ENCODE measurements at regions not wholly inside any gene's neighbourhood (a gene's known extent, or its start where the extent isn't known, plus 50 kb on each side); places are given as distances from the start of the nearest gene placed in this dataset.

DNA sequence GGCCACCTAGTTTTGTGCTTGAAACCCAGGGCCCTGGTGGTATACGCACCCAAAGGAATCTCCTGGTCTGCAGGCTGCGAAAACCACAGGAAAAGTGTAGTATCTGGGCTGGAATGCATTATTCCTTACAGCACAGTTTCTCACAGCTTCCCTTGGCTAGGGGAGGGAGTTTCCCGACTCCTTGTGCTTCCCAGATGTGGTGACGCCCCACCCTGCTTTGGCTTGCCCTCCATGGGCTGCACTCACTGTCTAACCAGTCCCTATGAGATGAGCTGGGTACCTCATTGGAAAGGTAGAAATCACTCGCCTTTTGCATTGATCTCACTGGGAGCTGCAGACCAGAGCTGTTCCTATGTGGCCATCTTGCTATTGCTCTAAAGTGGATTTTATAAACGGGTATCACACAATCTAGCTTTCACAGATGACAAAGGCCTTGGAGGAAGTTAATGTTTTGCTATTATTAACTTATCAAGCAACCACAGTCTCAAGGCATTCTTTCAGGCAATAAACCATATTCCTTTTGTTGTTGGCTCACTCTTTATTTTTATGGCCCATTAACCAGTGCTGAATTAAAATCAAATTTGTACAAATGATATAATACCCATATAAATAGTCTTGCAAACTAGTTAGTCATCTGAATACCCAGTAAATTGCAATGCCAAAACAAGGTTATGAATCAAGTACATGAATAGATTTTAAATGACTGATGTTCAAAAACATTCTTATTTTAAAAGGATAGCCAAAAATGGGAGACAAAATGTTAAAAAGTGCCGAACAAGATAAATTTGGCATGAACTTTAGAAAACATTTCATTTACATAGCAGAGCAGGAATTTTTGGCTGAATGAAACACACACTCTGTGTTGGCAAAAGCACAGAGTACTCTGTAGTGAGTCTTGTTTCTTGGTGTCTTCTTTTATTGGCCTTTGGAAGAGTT is 475.4 kb upstream of the ARGLU1 start:
- intact Hi-C loops (cut with micrococcal nuclease), result no loop called here
- 78% methylated on average over 7 of the region's 7 CpGs for WGBS (ENCODE audit: insufficient coverage)
- Mint-ChIP-seq H3K27ac (no peak overlapping the region), H3K4me1 (no peaks in the 10 kb centered on the region), H3K27me3 (ENCODE audit: low read depth in 2 of 2) (no peaks in the 10 kb centered on the region), H3K36me3 (no peaks in the 10 kb centered on the region), H3K9me3 (peaks cover 8 to 13% of the 10 kb centered on the region in 2 donors), H3K4me3 (no peak overlapping the region)
- H3K36me3 ChIP-seq (ENCODE audit: control insufficient read depth, insufficient read depth, low read length), result no peaks in the 10 kb centered on the region
- H3K27me3 ChIP-seq (ENCODE audit: control insufficient read depth, insufficient read depth, low read length), result no peaks in the 10 kb centered on the region
- H3K4me3 ChIP-seq (ENCODE audit: low read length), result no peak overlapping the region
- H3K9me3 ChIP-seq (ENCODE audit: control insufficient read depth, insufficient read depth, low read length), result peaks cover 9% of the 10 kb centered on the region
- TF ChIP-seq, protein P1, sequence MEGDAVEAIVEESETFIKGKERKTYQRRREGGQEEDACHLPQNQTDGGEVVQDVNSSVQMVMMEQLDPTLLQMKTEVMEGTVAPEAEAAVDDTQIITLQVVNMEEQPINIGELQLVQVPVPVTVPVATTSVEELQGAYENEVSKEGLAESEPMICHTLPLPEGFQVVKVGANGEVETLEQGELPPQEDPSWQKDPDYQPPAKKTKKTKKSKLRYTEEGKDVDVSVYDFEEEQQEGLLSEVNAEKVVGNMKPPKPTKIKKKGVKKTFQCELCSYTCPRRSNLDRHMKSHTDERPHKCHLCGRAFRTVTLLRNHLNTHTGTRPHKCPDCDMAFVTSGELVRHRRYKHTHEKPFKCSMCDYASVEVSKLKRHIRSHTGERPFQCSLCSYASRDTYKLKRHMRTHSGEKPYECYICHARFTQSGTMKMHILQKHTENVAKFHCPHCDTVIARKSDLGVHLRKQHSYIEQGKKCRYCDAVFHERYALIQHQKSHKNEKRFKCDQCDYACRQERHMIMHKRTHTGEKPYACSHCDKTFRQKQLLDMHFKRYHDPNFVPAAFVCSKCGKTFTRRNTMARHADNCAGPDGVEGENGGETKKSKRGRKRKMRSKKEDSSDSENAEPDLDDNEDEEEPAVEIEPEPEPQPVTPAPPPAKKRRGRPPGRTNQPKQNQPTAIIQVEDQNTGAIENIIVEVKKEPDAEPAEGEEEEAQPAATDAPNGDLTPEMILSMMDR (IDR thresholded peaks at IDR 0.05), result no peak
- H3K27ac ChIP-seq (ENCODE audit: low read length), result no peak overlapping the region
- ATAC-seq (no peak), DNase-seq (no peak)
- H3K4me1 ChIP-seq (ENCODE audit: control insufficient read depth, insufficient read depth, low read length), result no peaks in the 10 kb centered on the region

DNA sequence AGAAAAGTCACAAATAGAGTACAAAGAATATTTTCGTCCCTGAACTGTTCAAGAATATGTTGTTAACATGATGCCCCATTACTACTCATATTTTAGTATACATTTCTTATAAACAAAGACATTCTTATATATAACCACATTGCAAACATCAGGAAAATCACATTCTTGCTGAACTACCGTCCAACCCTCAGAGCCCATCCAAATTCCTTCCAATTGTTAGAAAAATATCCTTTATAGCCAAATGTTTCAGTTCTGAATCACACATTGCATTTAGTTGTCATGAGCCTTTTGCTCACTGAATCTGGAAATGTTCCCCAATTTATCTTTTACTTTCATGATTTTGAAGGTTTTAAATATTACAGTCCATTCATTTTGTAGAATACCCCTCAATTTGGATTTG is 467.8 kb upstream of the ARGLU1 start:
- ATAC-seq, result no peak
- Mint-ChIP-seq H3K9me3 (peaks cover 4 to 14% of the 10 kb centered on the region in 2 donors), H3K36me3 (no peaks in the 10 kb centered on the region), H3K4me1 (no peaks in the 10 kb centered on the region), H3K27me3 (ENCODE audit: low read depth in 2 of 2) (no peaks in the 10 kb centered on the region), H3K27ac (no peak overlapping the region), H3K4me3 (no peak overlapping the region)
- Histone ChIP-seq H3K36me3 (ENCODE audit: control insufficient read depth, insufficient read depth, low read length) (no peaks in the 10 kb centered on the region), H3K4me1 (ENCODE audit: control insufficient read depth, insufficient read depth, low read length) (no peaks in the 10 kb centered on the region), H3K27me3 (ENCODE audit: control insufficient read depth, insufficient read depth, low read length) (no peaks in the 10 kb centered on the region), H3K27ac (ENCODE audit: low read length) (no peak overlapping the region), H3K4me3 (ENCODE audit: low read length) (no peak overlapping the region), H3K9me3 (ENCODE audit: control insufficient read depth, insufficient read depth, low read length) (peaks cover 3% of the 10 kb centered on the region)
- DNase-seq, result no peak
- TF ChIP-seq, protein P1 (IDR thresholded peaks at IDR 0.05), result no peak
- 77% methylated on average over 2 of the region's 2 CpGs for WGBS (ENCODE audit: insufficient coverage)
- intact Hi-C loops (cut with micrococcal nuclease), result no loop called here

DNA sequence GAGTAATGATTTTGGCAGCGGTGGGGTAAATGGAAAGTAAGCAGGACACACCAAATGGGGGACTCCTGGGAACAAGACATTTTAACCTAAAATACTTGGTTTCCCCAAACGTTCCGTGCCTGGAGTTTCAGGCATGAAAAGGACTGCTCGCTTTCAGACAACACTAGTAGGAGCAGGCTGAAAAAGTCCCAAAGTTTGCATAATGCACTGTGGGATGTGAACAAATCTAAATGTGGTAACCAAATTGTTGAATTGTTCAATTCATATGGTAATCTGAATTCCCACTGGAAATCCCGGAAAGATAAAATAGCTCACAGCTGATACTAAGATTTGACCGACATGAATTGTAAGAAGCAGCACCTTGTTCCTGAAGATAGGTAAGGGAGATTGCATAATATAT is 467.2 kb upstream of the ARGLU1 start:
- Histone ChIP-seq H3K4me1 (ENCODE audit: control insufficient read depth, insufficient read depth, low read length) (no peaks in the 10 kb centered on the region), H3K9me3 (ENCODE audit: control insufficient read depth, insufficient read depth, low read length) (peaks cover 3% of the 10 kb centered on the region), H3K27me3 (ENCODE audit: control insufficient read depth, insufficient read depth, low read length) (no peaks in the 10 kb centered on the region), H3K4me3 (ENCODE audit: low read length) (no peak overlapping the region), H3K36me3 (ENCODE audit: control insufficient read depth, insufficient read depth, low read length) (no peaks in the 10 kb centered on the region), H3K27ac (ENCODE audit: low read length) (no peak overlapping the region)
- Mint-ChIP-seq H3K4me1 (no peaks in the 10 kb centered on the region), H3K36me3 (no peaks in the 10 kb centered on the region), H3K9me3 (peaks cover 6 to 15% of the 10 kb centered on the region in 2 donors), H3K27ac (no peak overlapping the region), H3K4me3 (no peak overlapping the region), H3K27me3 (ENCODE audit: low read depth in 2 of 2) (no peaks in the 10 kb centered on the region)
- TF ChIP-seq, protein P1 (IDR thresholded peaks at IDR 0.05), result no peak
- DNase-seq, result no peak
- 88% methylated on average over 5 of the region's 6 CpGs for WGBS (ENCODE audit: insufficient coverage)
- intact Hi-C loops (cut with micrococcal nuclease), result no loop called here
- ATAC-seq, result no peak

Measured in natural killer cell (primary cell).